ENCODE measurements at regions not wholly inside any gene's neighbourhood (a gene's known extent, or its start where the extent isn't known, plus 50 kb on each side); places are given as distances from the start of the nearest gene placed in this dataset.
A peak's percentile ranks its signal among the peaks of the same experiment; 100 is the strongest.
"Not testable (repeated sequence)": the region's sequence is repeated elsewhere in the genome, so short reads cannot be mapped to it uniquely, and the experiment has no call there.

- no peak for DNase-seq
Measured at GRCh38 chr2:146986161-146986560, 858.7 kb upstream of the ACVR2A start.

DNA sequence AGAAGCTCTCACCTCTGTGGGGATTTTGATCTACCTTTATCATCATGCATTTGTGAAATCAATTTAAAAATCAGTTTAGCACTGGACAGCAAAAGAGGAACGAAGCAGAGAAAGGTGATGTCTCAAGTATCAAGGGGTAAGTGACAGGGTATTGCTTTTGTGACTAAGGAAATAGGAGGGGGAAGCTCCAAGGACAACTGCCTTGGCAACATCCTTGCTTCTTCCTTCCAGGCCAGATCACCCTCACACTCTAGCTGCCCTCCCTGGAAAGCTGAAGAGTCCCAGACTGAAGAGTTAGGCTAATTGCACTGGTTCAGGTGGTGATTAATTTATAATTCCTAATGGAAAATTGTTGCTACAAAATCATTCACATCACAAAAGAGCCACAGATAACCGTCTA is 859.1 kb upstream of the ACVR2A start:
- DNase-seq: no peak

DNA sequence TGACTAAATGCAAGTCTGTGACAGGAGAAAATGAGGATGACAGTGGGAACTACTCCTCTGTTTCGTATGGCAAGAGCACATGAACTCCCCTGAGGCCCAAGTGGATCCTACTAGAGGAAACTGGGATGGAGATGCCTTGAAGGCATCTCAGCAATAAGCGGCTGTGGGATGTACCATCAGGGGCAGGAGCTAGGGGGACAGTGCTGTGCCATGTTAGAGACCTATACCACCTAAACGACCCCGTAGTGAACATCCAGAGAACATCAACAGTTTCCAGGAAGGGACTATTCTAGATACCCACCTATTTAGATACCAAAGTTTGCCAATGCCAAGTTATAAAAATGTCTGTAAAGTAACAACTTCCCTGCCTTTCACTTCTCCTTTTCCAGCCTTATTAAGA is 860.8 kb upstream of the ACVR2A start:
- DNase-seq: no peak

DNA sequence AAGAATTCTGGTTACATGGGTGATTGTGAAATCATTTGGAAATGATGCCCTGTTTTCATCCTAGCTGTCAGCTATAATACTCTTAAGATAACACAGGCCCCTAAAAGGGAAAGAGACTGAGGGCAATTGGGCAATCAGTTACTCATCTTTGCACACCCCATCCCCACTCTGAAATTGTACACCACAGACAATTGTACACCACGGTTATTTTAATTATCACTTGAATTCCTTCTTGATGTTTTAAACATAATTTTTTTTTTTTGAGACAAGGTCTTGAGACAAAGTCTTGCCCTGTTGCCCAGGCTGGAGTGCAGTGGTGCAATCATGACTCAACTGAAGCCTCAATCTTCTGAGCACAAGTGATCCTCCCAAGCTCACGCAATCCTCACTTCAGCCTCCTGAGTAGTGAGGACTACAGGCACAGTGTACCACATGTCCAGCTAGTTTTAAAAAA is 862.4 kb upstream of the ACVR2A start:
- DNase-seq: no peak

DNA sequence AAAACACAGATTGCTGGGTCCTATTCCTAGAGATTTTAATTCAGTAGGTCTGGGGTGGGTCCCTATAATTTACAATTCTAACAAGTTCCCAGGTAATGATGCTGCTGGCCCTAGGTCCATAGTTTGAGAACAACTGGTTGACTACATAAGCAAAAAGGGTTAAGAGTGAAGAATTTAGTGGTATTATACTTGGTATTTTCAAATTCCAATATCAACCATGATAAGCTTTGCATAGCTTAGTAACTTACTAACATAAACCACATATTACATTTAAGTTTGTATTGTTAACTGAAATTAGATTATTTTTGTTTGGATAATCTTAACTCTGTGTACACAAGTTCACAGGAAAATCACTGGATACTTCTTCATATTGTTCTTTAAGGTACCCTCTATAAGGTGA is 862.9 kb upstream of the ACVR2A start:
- no peak for DNase-seq

DNA sequence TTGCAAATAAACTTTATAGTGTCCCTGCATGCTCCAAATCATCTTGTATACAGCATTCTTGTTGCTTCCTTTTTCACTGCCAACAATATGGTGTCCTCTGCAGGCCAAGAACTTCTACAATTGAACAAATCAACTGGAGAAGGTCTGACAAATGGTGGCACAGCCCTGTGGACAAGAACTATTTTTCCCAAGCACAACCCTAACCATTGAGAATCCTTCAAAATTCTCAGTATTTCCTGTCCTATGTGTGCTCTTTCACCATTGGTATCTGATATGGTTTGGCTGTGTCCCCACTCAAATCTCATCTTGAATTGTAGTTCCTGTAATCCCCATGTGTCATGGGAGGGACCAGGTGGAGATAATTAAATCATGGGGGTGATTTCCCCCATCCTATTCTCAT is 865.1 kb upstream of the ACVR2A start:
- no peak for DNase-seq

- peak in 2 of 58 donors; percentile 3 to 46 for DNase-seq
Measured at GRCh38 chr2:146978577-146979555, 866.0 kb upstream of the ACVR2A start.

- not testable (repeated sequence) for DNase-seq
Measured at GRCh38 chr2:146970981-146971380, 873.8 kb upstream of the ACVR2A start.

DNA sequence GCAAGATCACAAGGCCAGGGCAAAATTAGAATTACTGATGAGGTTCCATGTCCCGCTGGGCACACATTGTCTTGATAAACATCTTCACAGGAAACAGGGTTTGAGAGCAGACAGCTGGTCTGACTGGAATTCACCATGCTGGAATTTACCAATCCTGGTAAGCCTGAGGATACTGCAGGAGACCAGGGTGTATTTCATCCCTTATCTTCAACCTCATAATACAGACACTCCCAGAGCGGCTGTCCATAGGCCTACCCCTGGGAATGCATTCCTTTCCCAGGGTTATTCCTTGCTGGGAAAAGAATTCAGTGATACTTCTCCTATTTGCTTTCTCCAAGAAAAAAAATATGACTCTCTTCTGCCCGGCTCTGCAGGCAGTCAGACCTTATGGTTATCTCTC is 875.1 kb upstream of the ACVR2A start:
- not testable (repeated sequence) for DNase-seq

DNA sequence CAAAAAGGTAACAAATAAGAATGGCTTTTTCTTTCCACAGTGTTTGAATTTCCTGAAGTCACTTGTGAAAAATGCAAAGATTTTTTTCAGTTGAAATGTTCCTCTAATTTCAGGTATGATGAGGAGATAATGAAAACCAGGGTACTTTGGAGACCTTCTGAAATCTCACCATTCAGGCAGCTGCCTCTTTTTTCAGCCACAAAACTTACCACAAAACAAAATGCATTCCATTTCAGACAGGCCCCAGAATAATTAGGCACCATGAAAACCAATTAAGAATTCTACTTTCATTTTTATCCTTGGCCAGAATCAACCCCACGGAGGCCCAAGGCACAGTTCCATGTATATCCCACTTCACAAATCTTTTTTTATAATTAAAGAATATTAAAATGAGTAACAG is 880.3 kb upstream of the ACVR2A start:
- no peak for DNase-seq

GRCh38 chr2:146954544-146954943 is 890.3 kb upstream of the ACVR2A start:
- DNase-seq: no peak

DNA sequence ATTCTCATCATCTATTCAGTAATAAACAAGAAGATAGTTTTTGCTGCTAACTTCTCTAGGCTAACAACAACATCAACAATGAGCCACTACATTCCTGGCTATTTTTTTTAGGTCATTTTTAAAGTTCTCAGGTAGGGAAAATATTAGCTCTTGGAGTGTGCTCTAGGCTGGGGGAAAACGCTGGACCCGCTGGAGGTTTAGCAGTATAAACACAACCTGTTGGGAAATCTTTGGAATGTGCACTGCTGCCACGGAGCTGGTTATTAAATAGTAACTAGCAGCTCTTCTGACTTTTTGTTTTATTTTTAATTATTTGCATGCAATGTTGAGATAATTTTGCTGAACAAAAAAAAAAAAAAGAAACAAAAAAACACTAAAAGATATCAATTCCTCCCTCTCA is 892.1 kb upstream of the ACVR2A start:
- no peak for DNase-seq

DNA sequence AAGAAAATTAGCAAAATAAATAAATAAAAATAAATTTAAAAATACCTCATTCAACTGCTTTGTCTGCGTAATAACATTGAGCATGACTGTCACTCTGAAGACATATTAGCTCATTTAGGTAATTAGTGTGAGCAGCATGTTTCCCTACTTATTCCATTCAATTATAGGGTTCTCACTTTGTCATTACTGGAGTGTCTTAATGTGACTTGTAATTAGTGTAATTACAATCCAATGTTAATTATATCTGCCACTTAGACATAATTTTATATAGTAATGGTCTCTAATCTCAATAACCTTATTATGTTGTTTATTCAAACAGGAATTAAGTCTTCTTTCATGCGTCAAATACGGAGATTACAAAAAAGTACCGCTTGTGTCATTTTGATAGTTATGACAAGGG is 893.9 kb upstream of the ACVR2A start:
- no peak for DNase-seq

DNA sequence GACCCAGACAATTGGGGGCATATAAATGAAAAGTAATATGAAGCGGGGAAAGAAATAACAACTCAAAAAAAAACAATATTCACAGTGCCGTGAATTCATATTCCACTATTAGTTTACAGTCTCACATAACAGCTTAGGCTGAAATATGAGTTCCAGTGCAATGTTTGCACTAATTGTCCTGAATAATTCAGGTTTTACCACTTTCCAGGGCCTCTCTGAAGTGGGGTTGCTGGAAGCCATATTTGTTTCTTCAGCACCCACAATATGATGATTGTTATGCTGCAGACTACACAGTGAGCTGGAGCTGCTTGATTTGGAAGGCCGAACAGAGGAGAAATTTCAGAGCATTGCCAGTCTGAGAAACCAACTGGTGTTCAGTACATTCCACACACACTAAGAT is 894.5 kb upstream of the ACVR2A start:
- DNase-seq: no peak

- no peak for DNase-seq
Measured at GRCh38 chr2:146949400-146949799, 895.4 kb upstream of the ACVR2A start.

GRCh38 chr2:146944601-146945000 is 900.2 kb upstream of the ACVR2A start:
- no peak for DNase-seq

- peak in 3 of 58 donors; percentile 0 to 17 (median 6) for DNase-seq
Measured at GRCh38 chr2:146939991-146940685, 904.7 kb upstream of the ACVR2A start.

GRCh38 chr2:146934921-146935320 is 909.9 kb upstream of the ACVR2A start:
- DNase-seq: no peak

DNA sequence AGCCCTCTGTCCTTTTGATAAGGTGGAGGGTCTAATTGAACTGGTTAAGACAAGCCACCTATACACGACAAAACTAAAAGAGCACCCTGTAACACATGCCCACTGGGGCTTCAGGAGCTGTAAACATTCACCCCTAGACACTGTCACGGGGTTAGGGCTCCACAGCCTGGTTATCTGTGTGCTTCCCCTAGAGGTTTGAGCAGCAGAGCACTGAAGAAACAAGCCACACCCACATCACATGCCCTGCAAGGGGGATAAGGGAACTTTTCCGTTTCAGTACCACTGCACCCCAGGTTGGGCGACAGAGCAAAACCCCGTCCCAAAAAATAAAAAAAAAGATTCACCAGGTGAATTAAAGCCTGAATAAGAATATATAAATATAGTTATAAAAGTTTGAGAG is 913.7 kb upstream of the ACVR2A start:
- DNase-seq: no peak

DNA sequence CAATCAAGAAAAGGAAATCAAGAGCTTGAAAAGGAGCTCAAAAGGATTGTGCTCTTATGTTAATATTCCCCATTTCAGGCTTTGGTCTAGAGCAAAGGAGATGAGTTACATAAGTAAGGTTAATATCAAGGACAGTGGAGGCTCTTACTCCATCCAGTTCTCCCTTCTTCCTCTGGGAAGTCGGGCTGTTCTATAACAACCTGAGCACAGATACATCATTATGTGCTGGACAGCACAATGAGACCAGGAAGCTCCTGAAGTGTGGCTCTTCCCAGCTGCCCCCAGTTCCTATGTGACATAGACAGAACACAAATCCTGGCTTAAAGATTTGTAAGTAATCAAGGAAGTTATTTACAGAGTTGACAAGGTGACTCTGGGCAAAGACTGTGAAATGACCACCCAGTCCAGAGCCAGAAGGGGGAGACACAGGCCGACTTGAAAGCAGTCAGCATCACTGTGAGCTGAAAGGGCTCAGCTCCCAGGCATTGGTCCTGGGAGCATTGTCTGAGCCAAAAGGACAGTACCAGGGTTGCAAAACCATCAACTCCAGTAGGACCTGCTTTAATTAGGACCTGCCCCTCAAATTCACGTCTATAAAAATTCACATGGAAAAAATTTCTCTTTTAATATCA is 917.6 kb upstream of the ACVR2A start:
- peak in 39 of 58 donors; percentile 1 to 55 (median 18) for DNase-seq

GRCh38 chr2:146918280-146918679 is 926.5 kb upstream of the ACVR2A start:
- no peak for DNase-seq

DNA sequence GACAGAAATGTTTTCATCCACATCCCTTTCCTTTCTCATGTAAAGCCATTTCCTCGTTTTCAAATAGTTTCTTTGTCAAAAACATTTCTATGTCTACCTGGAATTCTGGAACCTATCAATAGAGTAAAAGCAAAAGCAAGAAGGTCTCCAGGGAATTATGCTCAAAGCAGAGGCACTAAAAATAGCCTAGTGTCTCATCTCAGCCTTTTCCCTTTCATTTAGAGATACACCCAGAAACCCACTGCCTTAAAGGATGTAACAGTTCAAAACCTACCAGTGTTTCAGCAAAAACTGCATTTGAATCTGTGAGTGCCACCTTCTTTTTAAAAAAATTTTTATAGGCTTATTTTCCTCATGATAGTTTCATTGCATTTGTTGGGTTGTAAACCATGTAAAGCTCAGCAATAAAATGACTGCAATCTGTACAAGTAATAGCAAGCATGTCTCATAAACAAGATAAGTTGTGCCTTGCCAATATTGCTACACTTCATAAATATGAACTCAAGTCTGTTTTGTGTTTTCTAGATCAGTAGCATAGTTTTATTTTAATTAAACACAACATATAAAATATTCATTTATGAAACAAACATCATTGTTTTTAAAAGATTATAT is 927.3 kb upstream of the ACVR2A start:
- no peak for DNase-seq

Measured in anterior cingulate cortex (tissue), 58 donors.